Activated CD8-positive, alpha-beta T cell treated with anti-CD3 and anti-CD28 coated beads for 36 hours (primary cell): ENCODE measurements at regions not wholly inside any gene's neighbourhood (a gene's known extent, or its start where the extent isn't known, plus 50 kb on each side); places are given as distances from the start of the nearest gene placed in this dataset.

Experiments used
- ATAC-seq: fragments of 200-7000 bp; cut with Tn5 transposase; one replicate; pipeline ENCODE4 v1.10.0; 2021; ENCODE audit warnings: mild to moderate bottlenecking, moderate library complexity
- CTCF ChIA-PET: fragments of 350-600 bp; sonication (Branson Sonifier 250); formaldehyde crosslinking; loops from one replicate; lab custom pipeline; 2021; ENCODE audit warnings: antibody characterized with exemption; lab: Charles Lee
- POLR2A ChIA-PET: fragments of 350-600 bp; sonication (Branson Sonifier 250); formaldehyde crosslinking; loops from one replicate; lab custom pipeline; 2021; ENCODE audit warnings: antibody characterized with exemption; lab: Charles Lee
- DNase-seq: peaks from one replicate; pipeline ENCODE4 v3.0.0-alpha.2; 2020
- H3K27ac Mint-ChIP-seq: one replicate; pipeline ENCODE4 v1.8.0; 2021; ENCODE audit warnings: mild to moderate bottlenecking, mixed read lengths
- H3K27me3 Mint-ChIP-seq: one replicate; pipeline ENCODE4 v1.8.0; 2021; ENCODE audit warnings: mixed read lengths
- H3K36me3 Mint-ChIP-seq: one replicate; pipeline ENCODE4 v1.8.0; 2021; ENCODE audit warnings: low read depth, mixed read lengths
- H3K4me1 Mint-ChIP-seq: one replicate; pipeline ENCODE4 v1.8.0; 2021; ENCODE audit warnings: low read depth, mixed read lengths
- H3K4me3 Mint-ChIP-seq: one replicate; pipeline ENCODE4 v1.8.0; 2021; ENCODE audit warnings: mild to moderate bottlenecking, moderate library complexity, mixed read lengths
- H3K9me3 Mint-ChIP-seq: one replicate; pipeline ENCODE4 v1.8.0; 2021; ENCODE audit warnings: mixed read lengths
- CTCF ChIP-seq: fragments of 200-600 bp; IDR thresholded peaks from one replicate; pipeline ENCODE4 v1.8.0; 2022; ENCODE audit warnings: antibody characterized with exemption, mild to moderate bottlenecking
- intact Hi-C: fragments of 100-400 bp; cut with micrococcal nuclease; formaldehyde crosslinking; loops from one replicate; pipeline ENCODE4 v1.10.0; 2022

GRCh38 chr2:146992057-146992456, 852.8 kb upstream of the ACVR2A start:
- Mint-ChIP-seq H3K36me3 (no peaks in the 10 kb centered on the region), H3K27me3 (peaks cover 1% of the 10 kb centered on the region), H3K4me1 (no peaks in the 10 kb centered on the region), H3K4me3 (no peak overlapping the region), H3K27ac (no peak overlapping the region), H3K9me3 (no peaks in the 10 kb centered on the region)
- no peak for TF ChIP-seq CTCF
- intact Hi-C loops = no loop called here
- DNase-seq (no peak), ATAC-seq (no peak)
- ChIA-PET POLR2A (no interaction called here), CTCF (no interaction called here)

GRCh38 chr2:146990311-146991054, 854.3 kb upstream of the ACVR2A start:
- no peaks in the 10 kb centered on the region for H3K4me1 Mint-ChIP-seq
- intact Hi-C loops = no loop called here
- H3K4me3 Mint-ChIP-seq = no peak overlapping the region
- POLR2A ChIA-PET = interaction anchor here (0.7 kb wide), 1 partner anchor 668 kb away, joined by 3 read pairs; no protein-coding TSS in a partner anchor
- no peak overlapping the region for H3K27ac Mint-ChIP-seq
- H3K9me3 Mint-ChIP-seq = no peaks in the 10 kb centered on the region
- DNase-seq (no peak), ATAC-seq (no peak)
- CTCF ChIA-PET = no interaction called here
- peaks cover 3% of the 10 kb centered on the region for H3K27me3 Mint-ChIP-seq
- no peaks in the 10 kb centered on the region for H3K36me3 Mint-ChIP-seq
- TF ChIP-seq CTCF = no peak

- no peak overlapping the region for H3K4me3 Mint-ChIP-seq
- ATAC-seq (no peak), DNase-seq (no peak)
- ChIA-PET CTCF (no interaction called here), POLR2A (no interaction called here)
- peaks cover 1% of the 10 kb centered on the region for H3K27me3 Mint-ChIP-seq
- H3K27ac Mint-ChIP-seq = no peak overlapping the region
- H3K36me3 Mint-ChIP-seq = no peaks in the 10 kb centered on the region
- no peaks in the 10 kb centered on the region for H3K9me3 Mint-ChIP-seq
- intact Hi-C loops = no loop called here
- no peaks in the 10 kb centered on the region for H3K4me1 Mint-ChIP-seq
- no peak for TF ChIP-seq CTCF
Observed at GRCh38 chr2:146989741-146990140, 855.1 kb upstream of the ACVR2A start.

GRCh38 chr2:146987996-146988395, 856.8 kb upstream of the ACVR2A start:
- ATAC-seq (no peak), DNase-seq (no peak)
- H3K36me3 Mint-ChIP-seq = no peaks in the 10 kb centered on the region
- no peak for TF ChIP-seq CTCF
- POLR2A ChIA-PET = no interaction called here
- H3K27me3 Mint-ChIP-seq = peaks cover 1% of the 10 kb centered on the region
- no peaks in the 10 kb centered on the region for H3K9me3 Mint-ChIP-seq
- no peak overlapping the region for H3K27ac Mint-ChIP-seq
- intact Hi-C loops = no loop called here
- CTCF ChIA-PET = interaction anchor here (1.2 kb wide), 1 partner anchor 10 kb away, joined by 3 read pairs; no protein-coding TSS in a partner anchor
- no peak overlapping the region for H3K4me3 Mint-ChIP-seq
- H3K4me1 Mint-ChIP-seq = no peaks in the 10 kb centered on the region

GRCh38 chr2:146986161-146986560, 858.7 kb upstream of the ACVR2A start:
- H3K9me3 Mint-ChIP-seq = no peaks in the 10 kb centered on the region
- intact Hi-C loops = no loop called here
- ATAC-seq (no peak), DNase-seq (no peak)
- TF ChIP-seq CTCF = no peak
- H3K4me1 Mint-ChIP-seq = no peaks in the 10 kb centered on the region
- ChIA-PET POLR2A (no interaction called here), CTCF (no interaction called here)
- peaks cover 1% of the 10 kb centered on the region for H3K27me3 Mint-ChIP-seq
- no peak overlapping the region for H3K27ac Mint-ChIP-seq
- H3K36me3 Mint-ChIP-seq = no peaks in the 10 kb centered on the region
- no peak overlapping the region for H3K4me3 Mint-ChIP-seq
